C4-2B (cell line): ENCODE measurements at regions not wholly inside any gene's neighbourhood (a gene's known extent, or its start where the extent isn't known, plus 50 kb on each side); places are given as distances from the start of the nearest gene placed in this dataset.

ENCODE experiments used
- ZFX ChIP-seq: fragments of 450-650 bp; IDR thresholded peaks from 2 replicates; pipeline ENCODE4 v1.6.1; 2017
- TF ChIP-seq, protein P1 (sequence below): fragments of 450-650 bp; conservative IDR thresholded peaks from 2 replicates; pipeline ENCODE4 v1.5.1; 2017; ENCODE audit warnings: mild to moderate bottlenecking

DNA sequence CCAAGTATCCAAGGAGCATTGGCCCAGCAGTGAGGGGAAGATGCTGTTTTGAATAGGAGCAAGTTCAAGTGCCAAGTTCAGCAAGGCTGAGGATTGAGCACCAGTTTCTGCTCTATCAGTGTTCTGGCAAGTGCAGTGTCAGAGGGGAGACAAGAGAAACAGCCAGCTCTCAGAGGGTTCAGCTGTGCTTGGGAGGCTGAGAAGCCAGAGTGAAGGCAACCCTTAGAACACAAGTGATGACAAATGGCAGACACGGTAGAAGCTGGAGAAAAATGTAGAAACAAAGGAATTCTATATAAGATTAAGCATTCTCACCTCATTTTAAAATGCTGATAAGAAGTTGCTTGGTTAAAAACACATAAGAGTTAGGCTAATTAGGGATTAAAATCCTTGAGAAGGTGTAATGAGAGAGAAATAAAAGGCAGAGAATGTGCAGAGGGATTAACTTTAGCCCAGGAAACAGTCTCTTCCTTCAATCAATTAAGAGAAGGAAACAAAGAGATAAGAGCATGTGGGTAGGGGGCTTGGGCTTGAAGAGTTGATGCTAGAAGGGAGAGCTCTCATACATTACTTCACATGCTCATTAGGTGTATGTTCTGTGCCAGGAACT is 475.4 kb downstream of the AJAP1 start:
- TF ChIP-seq, protein P1, sequence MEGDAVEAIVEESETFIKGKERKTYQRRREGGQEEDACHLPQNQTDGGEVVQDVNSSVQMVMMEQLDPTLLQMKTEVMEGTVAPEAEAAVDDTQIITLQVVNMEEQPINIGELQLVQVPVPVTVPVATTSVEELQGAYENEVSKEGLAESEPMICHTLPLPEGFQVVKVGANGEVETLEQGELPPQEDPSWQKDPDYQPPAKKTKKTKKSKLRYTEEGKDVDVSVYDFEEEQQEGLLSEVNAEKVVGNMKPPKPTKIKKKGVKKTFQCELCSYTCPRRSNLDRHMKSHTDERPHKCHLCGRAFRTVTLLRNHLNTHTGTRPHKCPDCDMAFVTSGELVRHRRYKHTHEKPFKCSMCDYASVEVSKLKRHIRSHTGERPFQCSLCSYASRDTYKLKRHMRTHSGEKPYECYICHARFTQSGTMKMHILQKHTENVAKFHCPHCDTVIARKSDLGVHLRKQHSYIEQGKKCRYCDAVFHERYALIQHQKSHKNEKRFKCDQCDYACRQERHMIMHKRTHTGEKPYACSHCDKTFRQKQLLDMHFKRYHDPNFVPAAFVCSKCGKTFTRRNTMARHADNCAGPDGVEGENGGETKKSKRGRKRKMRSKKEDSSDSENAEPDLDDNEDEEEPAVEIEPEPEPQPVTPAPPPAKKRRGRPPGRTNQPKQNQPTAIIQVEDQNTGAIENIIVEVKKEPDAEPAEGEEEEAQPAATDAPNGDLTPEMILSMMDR: no peak
- no peak for TF ChIP-seq ZFX
